ENCODE measurements at regions not wholly inside any gene's neighbourhood (a gene's known extent, or its start where the extent isn't known, plus 50 kb on each side); places are given as distances from the start of the nearest gene placed in this dataset.
"Not testable (repeated sequence)": the region's sequence is repeated elsewhere in the genome, so short reads cannot be mapped to it uniquely, and the experiment has no call there.

- not testable (repeated sequence) for TF ChIP-seq CTCF (conservative IDR thresholded peaks at IDR 0.05; ENCODE audit: low read depth, low read length); EZH2 (IDR thresholded peaks at IDR 0.05; ENCODE audit: borderline replicate concordance, low read depth, low read length, poor library complexity, severe bottlenecking)
These were observed 459.7 kb upstream of the UBE2E2 start for GRCh38 chr3:22743386-22743785.
